PC-3 (cell line): ENCODE measurements at regions not wholly inside any gene's neighbourhood (a gene's known extent, or its start where the extent isn't known, plus 50 kb on each side); places are given as distances from the start of the nearest gene placed in this dataset.

Source experiments
- CTCF ChIP-seq: fragments of 300-600 bp; sonication (generic); conservative IDR thresholded peaks from 2 replicates; pipeline ENCODE4 v1.5.1; 2017; ENCODE audit warnings: antibody characterized with exemption, low read depth, mild to moderate bottlenecking, low read length
- EZH2phosphoT487 ChIP-seq: fragments of 300-600 bp; sonication (generic); IDR thresholded peaks from 2 replicates; pipeline ENCODE4 v1.6.1; 2018; ENCODE audit warnings: mild to moderate bottlenecking, antibody characterized with exemption, low read length, borderline replicate concordance

DNA sequence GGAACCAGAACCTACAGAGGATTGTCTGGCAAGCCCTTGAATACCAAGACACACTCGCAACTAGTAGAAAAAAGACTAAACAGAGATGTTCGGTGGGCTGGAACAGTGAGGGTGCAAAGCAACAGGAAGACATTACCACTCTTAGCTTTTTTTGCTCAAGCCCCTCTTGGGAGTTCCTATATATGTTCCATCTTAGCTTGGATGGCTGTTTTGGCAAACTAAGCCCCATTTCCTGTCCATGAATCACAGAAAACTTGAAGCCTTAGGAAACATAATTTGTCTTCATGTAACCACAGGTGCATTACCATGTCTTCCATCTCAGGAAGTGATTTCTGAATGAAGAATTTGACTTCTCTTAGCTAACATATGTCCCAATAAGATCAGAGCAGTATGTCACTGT lies 446.3 kb downstream of the OLFM4 start:
- TF ChIP-seq CTCF (no peak), EZH2phosphoT487 (no peak)
